ENCODE measurements at regions not wholly inside any gene's neighbourhood (a gene's known extent, or its start where the extent isn't known, plus 50 kb on each side); places are given as distances from the start of the nearest gene placed in this dataset.

- DNase-seq (ENCODE audit: low read depth in 2 of 3, low spot score in 1 of 3): no peak
Observed at GRCh38 chr16:5472552-5472951, 375.0 kb upstream of the EEF2KMT start.

GRCh38 chr16:5468488-5468887 lies 370.9 kb upstream of the EEF2KMT start:
- no peak for DNase-seq (ENCODE audit: low read depth in 2 of 3, low spot score in 1 of 3)

- DNase-seq (ENCODE audit: low read depth in 2 of 3, low spot score in 1 of 3): no peak
Observed at GRCh38 chr16:5467552-5467951, 370.0 kb upstream of the EEF2KMT start.

GRCh38 chr16:5466551-5466950 lies 369.0 kb upstream of the EEF2KMT start:
- no peak for DNase-seq (ENCODE audit: low read depth in 2 of 3, low spot score in 1 of 3)

- DNase-seq (ENCODE audit: low read depth in 2 of 3, low spot score in 1 of 3): no peak
Observed at GRCh38 chr16:5465714-5466113, 368.1 kb upstream of the EEF2KMT start.

GRCh38 chr16:5463820-5464219 lies 366.2 kb upstream of the EEF2KMT start:
- DNase-seq (ENCODE audit: low read depth in 2 of 3, low spot score in 1 of 3): no peak

GRCh38 chr16:5461574-5461973 lies 364.0 kb upstream of the EEF2KMT start:
- DNase-seq (ENCODE audit: low read depth in 2 of 3, low spot score in 1 of 3): no peak

- DNase-seq (ENCODE audit: low read depth in 2 of 3, low spot score in 1 of 3): no peak
Observed at GRCh38 chr16:5461141-5461540, 363.5 kb upstream of the EEF2KMT start.

GRCh38 chr16:5460701-5461100 lies 363.1 kb upstream of the EEF2KMT start:
- no peak for DNase-seq (ENCODE audit: low read depth in 2 of 3, low spot score in 1 of 3)

- DNase-seq (ENCODE audit: low read depth in 2 of 3, low spot score in 1 of 3): no peak
Observed at GRCh38 chr16:5459863-5460262, 362.3 kb upstream of the EEF2KMT start.

- no peak for DNase-seq (ENCODE audit: low read depth in 2 of 3, low spot score in 1 of 3)
Observed at GRCh38 chr16:5455110-5455509, 357.5 kb upstream of the EEF2KMT start.

- no peak for DNase-seq (ENCODE audit: low read depth in 2 of 3, low spot score in 1 of 3)
Observed at GRCh38 chr16:5454349-5454748, 356.8 kb upstream of the EEF2KMT start.

GRCh38 chr16:5451641-5452040 lies 354.0 kb upstream of the EEF2KMT start:
- DNase-seq (ENCODE audit: low read depth in 2 of 3, low spot score in 1 of 3): no peak

- no peak for DNase-seq (ENCODE audit: low read depth in 2 of 3, low spot score in 1 of 3)
Observed at GRCh38 chr16:5450409-5451104, 353.0 kb upstream of the EEF2KMT start.

GRCh38 chr16:5449901-5450300 lies 352.3 kb upstream of the EEF2KMT start:
- DNase-seq (ENCODE audit: low read depth in 2 of 3, low spot score in 1 of 3): no peak

GRCh38 chr16:5448798-5449197 lies 351.2 kb upstream of the EEF2KMT start:
- no peak for DNase-seq (ENCODE audit: low read depth in 2 of 3, low spot score in 1 of 3)

GRCh38 chr16:5447734-5448133 lies 350.1 kb upstream of the EEF2KMT start:
- DNase-seq (ENCODE audit: low read depth in 2 of 3, low spot score in 1 of 3): no peak

GRCh38 chr16:5446623-5447240 lies 349.1 kb upstream of the EEF2KMT start:
- no peak for DNase-seq (ENCODE audit: low read depth in 2 of 3, low spot score in 1 of 3)

- no peak for DNase-seq (ENCODE audit: low read depth in 2 of 3, low spot score in 1 of 3)
Observed at GRCh38 chr16:5444189-5444588, 346.6 kb upstream of the EEF2KMT start.

GRCh38 chr16:5442986-5443385 lies 345.4 kb upstream of the EEF2KMT start:
- no peak for DNase-seq (ENCODE audit: low read depth in 2 of 3, low spot score in 1 of 3)

- DNase-seq (ENCODE audit: low read depth in 2 of 3, low spot score in 1 of 3): no peak
Observed at GRCh38 chr16:5442054-5442453, 344.5 kb upstream of the EEF2KMT start.

- DNase-seq (ENCODE audit: low read depth in 2 of 3, low spot score in 1 of 3): no peak
Observed at GRCh38 chr16:5438591-5438990, 341.0 kb upstream of the EEF2KMT start.

- no peak for DNase-seq (ENCODE audit: low read depth in 2 of 3, low spot score in 1 of 3)
Observed at GRCh38 chr16:5433587-5433986, 336.0 kb upstream of the EEF2KMT start.
